HAP-1 (cell line): ENCODE measurements at regions not wholly inside any gene's neighbourhood (a gene's known extent, or its start where the extent isn't known, plus 50 kb on each side); places are given as distances from the start of the nearest gene placed in this dataset.
A peak's percentile ranks its signal among the peaks of the same experiment; 100 is the strongest.
"Not testable (repeated sequence)": the region's sequence is repeated elsewhere in the genome, so short reads cannot be mapped to it uniquely, and the experiment has no call there.

Experiments
- DNase-seq, 2 experiments: peaks; one replicate each; pipeline ENCODE4 v3.0.0-alpha.2; 2016 to 2020; ENCODE audit warnings: low spot score in 2 of 2
- H3K27me3 ChIP-seq: fragments of 250-450 bp; sonication (Bioruptor Pico); 2 replicates; pipeline ENCODE4 v1.5.1; 2020; ENCODE audit warnings: low read depth, mild to moderate bottlenecking, moderate library complexity
- H3K36me3 ChIP-seq: fragments of 250-450 bp; sonication (Bioruptor Pico); replicated peaks from 2 replicates; pipeline ENCODE4 v1.5.1; 2020; ENCODE audit warnings: mild to moderate bottlenecking
- H3K4me1 ChIP-seq: fragments of 250-450 bp; sonication (Bioruptor Pico); 2 replicates; pipeline ENCODE4 v1.5.1; 2020; ENCODE audit warnings: mild to moderate bottlenecking
- H3K4me3 ChIP-seq: fragments of 250-450 bp; sonication (Bioruptor Pico); 2 replicates; pipeline ENCODE4 v1.5.1; 2020; ENCODE audit warnings: mild to moderate bottlenecking, moderate library complexity
- H3K9me3 ChIP-seq: fragments of 250-450 bp; sonication (Bioruptor Pico); 2 replicates; pipeline ENCODE4 v1.5.1; 2020; ENCODE audit warnings: mild to moderate bottlenecking, moderate library complexity
- in situ Hi-C: fragments of 300-500 bp; cut with MboI; formaldehyde crosslinking; loops from 3 replicates; pipeline ENCODE4 v1.14.3; 2020; ENCODE audit warnings: low sequenced_read_pairs, inconsistent platforms, mixed read lengths

GRCh38 chr1:222470252-222470805 is 77.6 kb downstream of the HHIPL2 start:
- DNase-seq, H3K4me3 ChIP-seq, H3K36me3 ChIP-seq, H3K4me1 ChIP-seq, in situ Hi-C loops, H3K9me3 ChIP-seq, H3K27me3 ChIP-seq: not testable (repeated sequence)

DNA sequence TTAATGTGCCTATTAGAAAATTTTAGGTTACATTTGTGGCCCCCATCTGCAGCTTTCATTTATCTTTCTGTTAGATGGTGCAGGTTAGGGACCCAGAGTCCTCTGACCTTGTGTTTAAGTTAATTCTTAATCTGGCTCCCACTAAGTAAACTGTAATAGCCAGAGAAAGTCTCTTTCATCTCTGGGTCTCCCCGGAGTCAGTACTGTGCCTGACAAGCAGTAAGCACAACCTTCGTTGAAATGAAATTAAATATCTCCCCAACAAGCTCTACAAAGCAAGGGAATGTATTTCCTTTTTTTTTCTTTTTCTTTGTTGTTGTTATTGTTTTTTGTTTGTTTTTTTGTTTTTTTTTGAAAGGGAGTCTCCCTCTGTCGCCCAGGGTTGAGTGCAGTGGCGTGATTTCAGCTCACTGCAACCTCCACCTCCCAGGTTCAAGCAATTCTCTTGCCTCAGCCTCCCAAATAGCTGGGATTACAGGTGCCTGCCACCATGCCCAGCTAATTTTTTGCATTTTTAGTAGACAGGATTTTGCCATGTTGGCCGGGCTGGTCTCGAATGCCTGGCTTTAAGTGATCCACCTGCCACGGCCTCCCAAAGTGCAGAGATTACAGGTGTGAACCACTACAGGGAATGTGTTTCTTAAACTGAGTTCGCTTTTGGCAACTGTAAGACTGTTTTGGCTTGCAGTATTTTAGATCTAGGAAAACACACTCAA is 81.6 kb downstream of the HHIPL2 start:
- Histone ChIP-seq H3K36me3 (no peaks in the 10 kb centered on the region), H3K4me1 (peaks cover 3% of the 10 kb centered on the region; the same call in 1 of the 2 replicates), H3K4me3 (no peak overlapping the region), H3K27me3 (no peaks in the 10 kb centered on the region), H3K9me3 (no peaks in the 10 kb centered on the region)
- DNase-seq: no peak
- in situ Hi-C loops: loop anchor here (10.0 kb wide), 2 partner anchors 168 to 618 kb away; no protein-coding TSS in a partner anchor

DNA sequence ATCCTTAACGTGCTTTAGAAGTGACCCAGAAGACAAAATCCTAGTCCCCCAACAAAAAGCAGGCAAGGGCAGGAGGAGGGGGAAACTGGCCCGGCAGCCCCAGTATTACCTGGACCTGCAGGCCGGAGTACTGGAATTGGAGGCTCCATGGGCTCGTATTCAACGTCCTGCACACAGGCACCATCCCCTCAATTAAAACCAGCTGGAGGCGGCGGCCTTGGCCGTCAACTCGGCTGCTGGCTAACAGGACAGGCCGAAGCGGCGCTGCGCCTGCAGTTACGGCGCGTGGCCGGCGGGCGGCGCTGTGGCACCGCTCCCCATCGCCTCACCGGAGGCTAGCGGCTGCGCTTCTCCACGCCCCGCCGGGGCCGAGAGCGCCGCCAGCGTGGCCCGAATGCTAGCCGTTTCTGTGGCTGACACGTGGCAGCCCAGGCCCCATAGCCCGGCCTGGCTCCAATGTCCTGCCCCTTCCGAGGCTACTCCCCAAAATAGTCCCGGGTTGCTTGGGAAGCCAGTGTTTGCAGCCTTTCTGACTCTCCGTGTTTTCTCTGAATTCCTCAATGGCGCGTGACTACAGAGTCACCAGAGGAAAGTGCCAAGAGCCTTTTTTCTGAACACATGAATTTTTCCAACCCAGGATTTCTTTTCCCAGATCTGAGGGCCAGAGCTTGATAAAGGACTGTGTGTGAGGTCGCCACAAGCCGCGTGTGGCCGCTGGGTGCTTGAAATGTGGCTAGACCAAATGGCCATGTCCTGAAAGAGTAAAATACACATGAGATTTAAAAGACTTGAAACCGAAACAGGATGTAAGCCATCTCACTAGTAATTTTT is 82.5 kb downstream of the HHIPL2 start:
- H3K27me3 ChIP-seq: no peaks in the 10 kb centered on the region
- H3K36me3 ChIP-seq: no peaks in the 10 kb centered on the region
- peak; percentile 86 to 91 for DNase-seq
- peak overlapping the region; percentile 30 for H3K4me3 ChIP-seq
- no peaks in the 10 kb centered on the region for H3K9me3 ChIP-seq
- H3K4me1 ChIP-seq: peaks cover 3% of the 10 kb centered on the region; the same call in 1 of the 2 replicates
- in situ Hi-C loops: loop anchor here (10.0 kb wide), 2 partner anchors 169 to 619 kb away; no protein-coding TSS in a partner anchor

- peak; percentile 40 to 79 for DNase-seq
- in situ Hi-C loops: loop anchor here (10.0 kb wide), 2 partner anchors 170 to 620 kb away; no protein-coding TSS in a partner anchor
Observed at GRCh38 chr1:222464841-222465210, 83.1 kb downstream of the HHIPL2 start.

GRCh38 chr1:222463059-222463730 is 84.7 kb downstream of the HHIPL2 start:
- Histone ChIP-seq H3K27me3 (no peaks in the 10 kb centered on the region), H3K4me1 (peaks cover 3% of the 10 kb centered on the region; the same call in 1 of the 2 replicates), H3K36me3 (no peaks in the 10 kb centered on the region), H3K9me3 (no peaks in the 10 kb centered on the region), H3K4me3 (no peak overlapping the region)
- in situ Hi-C loops: loop anchor here (10.0 kb wide), 2 partner anchors 172 to 622 kb away; no protein-coding TSS in a partner anchor
- no peak for DNase-seq

More at GRCh38 chr1:222464841-222465210, 83.1 kb downstream of the HHIPL2 start:
- Histone ChIP-seq H3K9me3 (no peaks in the 10 kb centered on the region), H3K36me3 (no peaks in the 10 kb centered on the region), H3K4me3 (peak overlapping the region; percentile 30), H3K4me1 (peaks cover 3% of the 10 kb centered on the region; the same call in 1 of the 2 replicates), H3K27me3 (no peaks in the 10 kb centered on the region)

GRCh38 chr1:222462601-222463000 is 85.3 kb downstream of the HHIPL2 start:
- Histone ChIP-seq H3K9me3 (no peaks in the 10 kb centered on the region), H3K4me3 (no peak overlapping the region), H3K36me3 (no peaks in the 10 kb centered on the region), H3K27me3 (no peaks in the 10 kb centered on the region), H3K4me1 (peaks cover 3% of the 10 kb centered on the region; the same call in 1 of the 2 replicates)
- DNase-seq: no peak
- in situ Hi-C loops: loop anchor here (10.0 kb wide), 2 partner anchors 172 to 622 kb away; no protein-coding TSS in a partner anchor

- no peaks in the 10 kb centered on the region; the same call in 1 of the 2 replicates for H3K9me3 ChIP-seq
- no peaks in the 10 kb centered on the region for H3K27me3 ChIP-seq
- H3K4me1 ChIP-seq: peaks cover 3% of the 10 kb centered on the region; the same call in 1 of the 2 replicates
- no peak for DNase-seq
- H3K4me3 ChIP-seq: no peak overlapping the region
- no peaks in the 10 kb centered on the region for H3K36me3 ChIP-seq
- in situ Hi-C loops: loop anchor here (10.0 kb wide), 2 partner anchors 173 to 623 kb away; no protein-coding TSS in a partner anchor
Observed at GRCh38 chr1:222461941-222462340, 86.0 kb downstream of the HHIPL2 start.

GRCh38 chr1:222459652-222460051 is 88.3 kb downstream of the HHIPL2 start:
- in situ Hi-C loops: loop anchor here (10.0 kb wide), 2 partner anchors 175 to 625 kb away; no protein-coding TSS in a partner anchor

GRCh38 chr1:222457513-222457912 is 90.4 kb downstream of the HHIPL2 start:
- in situ Hi-C loops: no loop called here
- no peaks in the 10 kb centered on the region for H3K36me3 ChIP-seq
- H3K27me3 ChIP-seq: no peaks in the 10 kb centered on the region
- no peak for DNase-seq
- no peaks in the 10 kb centered on the region; the same call in 1 of the 2 replicates for H3K9me3 ChIP-seq
- H3K4me3 ChIP-seq: no peak overlapping the region
- H3K4me1 ChIP-seq: peaks cover 5% of the 10 kb centered on the region

More at GRCh38 chr1:222459652-222460051, 88.3 kb downstream of the HHIPL2 start:
- no peaks in the 10 kb centered on the region for H3K36me3 ChIP-seq
- peaks cover 5% of the 10 kb centered on the region for H3K4me1 ChIP-seq
- no peak for DNase-seq
- H3K4me3 ChIP-seq: no peak overlapping the region
- H3K27me3 ChIP-seq: no peaks in the 10 kb centered on the region
- no peaks in the 10 kb centered on the region; the same call in 1 of the 2 replicates for H3K9me3 ChIP-seq

- Histone ChIP-seq H3K4me3 (no peak overlapping the region), H3K27me3 (no peaks in the 10 kb centered on the region), H3K9me3 (no peaks in the 10 kb centered on the region; the same call in 1 of the 2 replicates), H3K4me1 (peaks cover 5% of the 10 kb centered on the region), H3K36me3 (no peaks in the 10 kb centered on the region)
- DNase-seq: no peak
- in situ Hi-C loops: no loop called here
Observed at GRCh38 chr1:222457084-222457483, 90.8 kb downstream of the HHIPL2 start.

DNA sequence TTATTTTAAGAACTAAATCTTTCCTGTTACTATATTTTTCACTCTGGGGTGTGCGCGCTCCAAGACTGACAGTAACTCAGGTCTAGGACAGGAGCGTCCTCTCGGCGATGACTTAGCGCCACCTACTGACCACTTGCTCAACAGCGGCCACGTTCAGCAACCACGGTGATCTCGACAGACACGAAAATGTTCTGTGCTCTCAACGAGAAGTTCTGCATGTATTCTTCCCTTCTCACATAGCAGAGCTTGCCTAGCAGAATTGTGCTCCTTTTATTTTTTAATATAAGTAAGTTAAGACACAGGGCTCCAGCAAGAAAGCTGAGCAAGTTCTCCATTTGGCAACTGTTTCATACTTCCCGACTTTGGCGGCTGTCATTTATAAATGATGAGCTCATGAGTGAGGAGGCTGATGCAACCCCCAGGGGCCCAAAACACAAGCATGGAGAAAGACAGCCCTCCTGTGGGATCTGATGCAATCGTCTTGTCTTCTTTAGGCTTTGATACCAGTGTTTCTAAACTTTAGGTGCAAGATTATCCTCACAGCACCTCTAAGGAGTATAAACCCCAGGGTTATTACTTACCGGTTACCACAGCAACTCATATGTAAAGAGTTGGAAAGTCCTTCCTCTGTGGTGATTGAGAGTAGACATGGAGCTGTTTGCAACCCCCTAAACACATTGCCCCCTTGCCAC is 92.6 kb downstream of the HHIPL2 start:
- in situ Hi-C loops: no loop called here
- no peaks in the 10 kb centered on the region for H3K27me3 ChIP-seq
- H3K4me1 ChIP-seq: peaks cover 5% of the 10 kb centered on the region
- no peak overlapping the region for H3K4me3 ChIP-seq
- DNase-seq: peak; percentile 62 to 88
- no peaks in the 10 kb centered on the region for H3K36me3 ChIP-seq
- no peaks in the 10 kb centered on the region; the same call in 1 of the 2 replicates for H3K9me3 ChIP-seq

DNA sequence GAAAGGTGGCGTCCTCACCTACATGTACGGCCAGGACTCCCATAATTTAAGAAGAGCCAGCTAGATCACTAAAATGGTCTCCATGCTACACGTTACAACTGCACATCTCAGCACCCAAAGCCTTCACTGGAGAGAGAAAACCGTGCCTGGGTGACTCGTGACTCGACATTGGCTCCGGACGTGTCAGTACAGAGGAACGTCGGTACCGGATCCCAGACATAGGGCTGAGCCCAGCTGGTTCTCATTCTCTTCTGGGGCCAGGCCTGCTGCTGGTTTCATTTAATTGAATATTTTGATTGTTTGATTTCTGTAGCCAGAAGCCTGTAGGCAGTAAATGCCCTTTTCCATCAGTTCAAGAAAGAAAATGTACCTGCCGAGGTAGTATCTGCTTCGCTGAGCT is 93.1 kb downstream of the HHIPL2 start:
- H3K4me1 ChIP-seq: peaks cover 5% of the 10 kb centered on the region
- no peaks in the 10 kb centered on the region for H3K27me3 ChIP-seq
- H3K9me3 ChIP-seq: no peaks in the 10 kb centered on the region; the same call in 1 of the 2 replicates
- in situ Hi-C loops: no loop called here
- H3K4me3 ChIP-seq: no peak overlapping the region
- no peaks in the 10 kb centered on the region for H3K36me3 ChIP-seq
- no peak for DNase-seq
